C1 segment of cervical spinal cord (tissue), 14 donors: ENCODE measurements at regions not wholly inside any gene's neighbourhood (a gene's known extent, or its start where the extent isn't known, plus 50 kb on each side); places are given as distances from the start of the nearest gene placed in this dataset.
"Not testable (repeated sequence)": the region's sequence is repeated elsewhere in the genome, so short reads cannot be mapped to it uniquely, and the experiment has no call there.

Experiments used
- DNase-seq, 14 donors: peaks; one replicate each; lab custom pipeline; 2025; lab: John Stamatoyannopoulos, UW

DNA sequence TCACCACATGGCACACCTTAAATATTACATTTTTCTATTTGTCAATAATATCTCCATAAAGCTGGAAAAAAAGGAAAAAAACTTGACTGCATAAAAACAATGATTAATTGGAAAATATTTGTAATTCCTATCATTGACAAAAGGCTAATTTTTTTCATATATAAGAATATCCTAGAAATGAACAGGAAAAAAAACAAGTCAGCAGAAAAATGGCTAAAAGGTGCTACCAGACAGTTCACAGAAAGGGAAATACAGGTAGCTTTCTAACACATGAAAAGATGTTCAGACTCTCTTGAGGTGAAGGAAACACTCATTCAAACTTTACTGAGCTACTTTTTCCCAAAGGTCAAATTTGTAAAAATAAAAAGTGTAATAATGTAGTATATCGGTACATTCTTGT, 104.1 kb upstream of the SCAF8 start:
- no peak for DNase-seq

DNA sequence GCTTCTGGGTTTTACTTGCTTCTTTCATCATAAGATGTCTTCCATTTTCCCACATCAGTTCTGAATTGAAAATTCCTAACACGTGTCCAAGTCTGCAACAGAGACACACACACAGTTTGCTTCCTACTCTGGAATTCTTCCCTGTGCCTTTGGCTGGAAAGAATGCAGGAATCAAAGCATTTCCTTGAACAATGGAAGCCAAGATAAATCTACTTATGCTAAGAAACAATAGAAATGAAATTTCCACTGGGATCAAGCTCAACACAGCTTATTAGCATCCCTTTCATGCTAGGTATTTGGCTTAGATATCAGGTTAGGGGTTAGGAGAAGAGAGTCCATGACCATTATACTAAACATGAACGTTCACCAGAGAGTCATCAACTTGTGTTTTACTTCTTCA, 101.1 kb upstream of the SCAF8 start:
- DNase-seq: no peak

DNA sequence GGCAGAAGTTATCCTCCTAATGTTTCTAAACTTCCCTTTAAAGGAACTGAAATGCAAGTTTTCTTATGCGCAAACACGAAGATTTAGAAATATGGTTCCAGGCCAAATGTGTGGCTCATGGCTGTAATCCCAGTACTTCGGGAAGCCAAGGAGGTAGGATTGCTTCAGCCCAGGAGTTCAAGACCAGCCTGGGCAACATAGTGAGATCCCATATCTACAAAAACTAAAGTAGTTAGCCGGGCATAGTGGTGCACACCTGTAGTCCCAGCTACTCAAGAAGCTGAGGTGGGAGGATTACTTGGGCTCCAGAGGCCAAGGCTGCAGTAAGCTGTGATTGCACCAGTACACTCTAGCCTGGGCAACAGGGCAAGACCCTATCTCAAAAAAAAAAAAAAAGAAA, 95.8 kb upstream of the SCAF8 start:
- DNase-seq: no peak

DNA sequence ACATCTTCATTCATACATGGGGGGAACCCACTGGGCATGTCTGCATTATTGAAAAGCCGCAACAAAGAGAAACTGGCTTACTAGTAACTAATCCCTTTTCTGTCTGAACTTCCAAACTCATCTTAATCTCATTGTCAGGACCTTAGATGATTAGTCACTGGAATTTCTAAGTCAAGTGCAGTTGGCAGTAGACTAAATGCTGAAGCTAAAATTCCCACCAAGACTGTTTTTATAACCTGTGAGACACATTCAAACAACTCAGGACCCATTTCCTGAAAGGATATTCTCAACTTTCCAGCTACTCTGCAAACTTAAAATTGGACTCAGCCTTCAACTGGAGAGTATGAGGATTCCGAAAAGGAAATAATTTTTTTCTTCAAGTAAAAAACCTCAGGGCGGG, 94.8 kb upstream of the SCAF8 start:
- no peak for DNase-seq

DNA sequence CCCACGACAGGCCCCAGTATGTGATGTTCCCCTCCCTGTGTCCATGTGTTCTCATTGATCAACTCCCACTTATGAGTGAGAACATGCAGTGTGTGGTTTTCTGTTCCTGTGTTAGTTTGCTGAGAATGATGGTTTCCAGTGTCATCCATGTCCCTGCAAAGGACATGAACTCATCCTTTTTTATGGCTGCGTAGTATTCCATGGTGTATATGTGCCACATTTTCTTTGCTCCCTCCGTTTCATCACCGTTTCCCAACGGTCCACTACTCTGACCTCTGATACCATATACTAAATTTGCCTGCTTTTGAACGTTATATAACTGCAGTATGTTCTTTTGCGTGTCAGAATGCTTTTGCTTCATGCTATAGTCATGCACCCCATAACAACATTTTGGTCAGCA, 94.0 kb upstream of the SCAF8 start:
- not testable (repeated sequence) for DNase-seq

DNA sequence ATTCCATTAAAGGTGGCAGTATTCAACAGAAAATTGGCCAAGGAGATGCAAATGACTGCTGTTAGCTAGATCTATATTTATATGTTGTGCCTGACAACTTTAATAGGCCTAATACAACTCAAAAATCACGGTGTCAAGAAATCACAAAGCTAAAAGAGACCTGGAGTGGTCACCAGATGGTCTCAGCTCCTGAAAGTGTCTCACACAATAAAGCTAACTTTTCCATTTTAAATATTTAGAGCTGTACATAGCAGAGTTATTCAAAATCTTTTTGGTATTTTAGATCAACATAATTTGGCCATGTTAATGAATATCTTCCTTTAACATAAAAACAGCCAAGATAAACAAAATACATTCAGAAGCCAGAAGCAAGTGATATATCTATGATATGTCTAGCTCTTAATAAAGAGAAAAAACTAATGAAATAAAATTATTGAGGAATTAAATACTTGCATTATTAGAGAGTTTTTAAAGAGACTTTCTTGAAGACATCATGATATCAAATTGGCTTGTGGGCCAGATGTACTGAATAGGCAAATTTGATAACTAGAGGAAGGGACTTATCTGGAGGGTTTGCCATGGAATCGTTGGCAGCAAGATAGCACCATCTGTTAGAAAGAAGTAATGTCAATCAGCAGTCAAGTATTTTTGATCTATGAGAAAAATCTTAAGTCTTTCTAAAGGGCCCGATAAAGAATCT, 84.9 kb upstream of the SCAF8 start:
- DNase-seq: no peak

DNA sequence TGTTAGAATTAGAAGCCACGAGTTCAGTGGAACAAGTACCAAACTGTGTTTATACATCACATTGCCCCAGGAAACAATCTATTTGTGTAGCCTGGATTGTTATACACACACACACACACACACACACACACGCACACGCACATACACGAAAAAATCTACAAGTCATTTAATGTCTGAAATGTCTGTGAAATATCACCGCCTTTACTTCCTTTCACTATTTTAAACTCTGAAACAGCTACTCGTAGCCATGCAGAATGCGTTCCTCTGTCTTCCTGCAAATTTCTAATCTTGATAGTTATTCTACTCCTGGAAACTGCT, 84.4 kb upstream of the SCAF8 start:
- no peak for DNase-seq

DNA sequence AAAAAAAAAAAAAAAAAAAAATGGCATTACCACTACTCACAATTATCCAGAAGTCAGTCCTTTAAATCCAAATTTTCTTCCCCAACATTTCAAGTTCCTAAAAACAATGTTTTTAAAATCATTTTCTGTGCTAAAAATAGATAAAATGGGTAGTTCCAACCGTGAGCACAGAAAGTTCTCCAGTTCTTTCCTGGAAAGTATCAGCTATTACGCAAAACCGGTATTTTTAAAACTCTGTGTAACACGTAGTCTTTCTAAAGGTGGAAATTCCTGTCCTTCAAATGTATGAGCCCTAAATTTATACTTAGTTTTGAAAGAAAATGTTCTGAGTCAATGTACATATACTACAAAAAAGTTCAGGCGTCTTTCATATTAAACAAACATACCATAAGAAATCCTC, 83.5 kb upstream of the SCAF8 start:
- DNase-seq: no peak

DNA sequence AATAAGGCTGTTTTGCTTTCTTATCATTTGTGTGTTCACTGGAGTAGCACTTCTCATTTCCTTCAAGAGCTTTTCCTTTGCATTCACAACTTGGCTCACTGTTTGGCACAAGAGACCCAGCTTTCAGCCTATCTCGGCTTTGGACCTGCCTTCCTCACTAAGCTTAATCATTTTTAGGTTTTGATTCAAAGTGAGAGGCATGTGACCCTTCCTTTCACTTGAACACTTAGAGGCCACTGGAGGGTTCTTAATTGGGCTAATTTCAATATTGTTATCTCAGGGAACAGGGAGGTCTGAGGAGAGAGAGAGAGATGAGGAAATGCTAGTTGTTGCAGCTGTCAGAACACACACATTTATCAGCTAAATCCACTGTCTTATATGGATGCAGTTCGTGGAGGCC, 82.9 kb upstream of the SCAF8 start:
- no peak for DNase-seq

DNA sequence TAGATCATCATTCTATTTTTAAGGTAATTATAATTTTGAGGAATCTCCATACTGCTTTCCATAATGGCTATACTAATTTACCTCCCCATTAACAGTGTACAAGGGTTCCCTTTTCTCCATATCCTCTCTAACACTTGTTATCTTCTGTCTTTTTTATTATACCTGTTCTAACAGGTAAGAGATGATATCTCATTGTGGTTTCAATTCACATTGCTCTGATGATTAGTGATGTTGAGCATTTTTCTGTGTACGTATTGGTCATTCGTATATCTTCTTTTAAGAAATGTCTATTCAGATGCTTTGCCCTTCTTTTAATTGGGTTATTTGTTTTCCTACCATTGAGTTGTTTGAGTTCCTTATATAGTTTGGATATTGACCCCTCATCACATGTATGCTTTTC, 81.6 kb upstream of the SCAF8 start:
- no peak for DNase-seq

DNA sequence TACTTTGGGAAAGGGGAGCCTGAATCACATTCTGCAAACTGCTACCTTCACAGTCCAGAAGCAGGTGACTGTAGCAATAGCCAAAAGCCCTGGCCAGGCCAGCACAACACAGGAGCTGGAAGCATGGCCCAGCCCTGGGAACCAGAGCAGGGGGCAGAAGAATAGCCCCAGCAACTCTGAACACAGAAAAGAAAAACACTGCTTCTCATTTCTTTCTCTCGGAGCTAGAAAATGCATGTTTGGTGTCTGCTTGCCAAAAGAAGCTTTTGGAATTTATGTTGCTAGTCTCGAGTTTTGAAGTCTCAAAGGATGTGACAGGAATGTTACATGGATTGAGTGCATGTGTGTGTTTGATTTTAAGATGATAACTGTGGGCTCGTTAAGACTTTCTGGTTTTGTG, 79.8 kb upstream of the SCAF8 start:
- DNase-seq: no peak

DNA sequence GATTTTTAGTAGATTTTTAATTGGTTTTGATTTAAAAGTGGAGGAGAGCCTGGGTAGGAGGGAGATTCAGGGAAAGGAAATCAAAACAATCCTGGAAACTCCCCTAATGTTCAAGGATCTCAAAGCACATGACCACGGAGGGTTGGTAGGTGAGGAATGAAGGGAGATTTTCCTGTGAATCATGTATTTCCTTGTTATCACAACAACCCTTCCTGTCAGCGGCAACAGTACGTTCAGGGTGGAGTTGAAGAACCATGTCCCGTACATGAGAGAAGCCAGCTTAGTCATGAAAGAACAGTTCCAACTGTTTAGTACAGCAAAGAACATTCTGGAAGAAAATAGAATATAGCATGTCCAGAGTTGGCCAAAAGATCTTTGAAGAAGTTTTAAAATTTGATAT, 79.4 kb upstream of the SCAF8 start:
- no peak for DNase-seq

DNA sequence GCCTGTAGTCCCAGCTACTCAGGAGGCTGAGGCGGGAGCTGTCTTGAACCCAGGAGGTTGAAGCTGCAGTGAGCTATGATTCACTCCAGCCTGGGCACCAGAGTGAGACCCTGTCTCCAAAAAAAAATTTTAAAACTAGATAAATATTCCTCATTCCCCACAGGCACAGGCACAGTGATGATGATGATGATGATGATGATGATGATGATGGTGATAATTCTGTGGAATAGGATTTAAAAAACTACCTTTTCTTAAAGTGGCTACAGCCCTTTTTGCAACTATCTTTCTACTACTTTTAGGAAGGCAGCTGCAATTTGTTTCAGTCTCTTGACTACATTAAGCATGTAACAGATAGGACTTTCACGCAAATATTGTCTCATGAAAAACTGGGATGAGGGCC, 76.6 kb upstream of the SCAF8 start:
- no peak for DNase-seq

DNA sequence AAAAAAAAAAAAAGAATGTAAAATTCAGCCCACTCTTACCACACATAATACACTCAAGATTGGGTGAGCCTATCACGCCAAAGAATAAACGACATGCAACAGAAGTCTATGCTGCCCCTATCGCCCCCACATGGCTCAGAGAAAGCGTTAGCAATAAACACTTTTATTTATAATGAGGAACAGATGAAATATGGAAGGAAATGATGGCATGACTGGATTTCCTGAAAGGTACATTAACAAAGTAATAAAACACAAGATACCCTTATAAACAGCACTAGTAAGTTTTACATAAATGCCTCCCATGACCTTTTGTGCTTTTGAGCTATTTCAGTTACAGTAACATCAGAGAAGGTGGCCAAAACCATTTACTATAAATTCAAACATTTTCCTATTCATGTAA, 71.4 kb upstream of the SCAF8 start:
- DNase-seq: peak in 1 of 14 donors; percentile 1

DNA sequence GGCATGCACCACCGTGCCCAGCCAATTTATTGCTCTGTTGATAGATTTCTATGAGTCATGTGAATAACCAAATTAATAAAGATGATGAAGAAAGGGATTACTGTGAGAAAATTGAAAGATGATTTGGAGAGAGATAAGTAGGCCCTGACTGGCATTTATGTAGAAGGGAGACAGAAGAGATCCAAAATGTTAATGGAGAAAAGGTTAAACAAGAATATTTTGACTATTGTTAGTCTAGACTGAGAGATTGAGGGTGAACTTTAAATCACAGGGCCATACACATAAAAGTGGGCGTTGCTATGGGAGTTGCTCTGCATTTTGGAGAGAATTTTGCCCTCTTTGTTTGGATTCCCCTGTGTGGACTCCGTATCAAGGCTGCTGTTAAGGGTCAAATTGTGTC, 68.9 kb upstream of the SCAF8 start:
- no peak for DNase-seq

DNA sequence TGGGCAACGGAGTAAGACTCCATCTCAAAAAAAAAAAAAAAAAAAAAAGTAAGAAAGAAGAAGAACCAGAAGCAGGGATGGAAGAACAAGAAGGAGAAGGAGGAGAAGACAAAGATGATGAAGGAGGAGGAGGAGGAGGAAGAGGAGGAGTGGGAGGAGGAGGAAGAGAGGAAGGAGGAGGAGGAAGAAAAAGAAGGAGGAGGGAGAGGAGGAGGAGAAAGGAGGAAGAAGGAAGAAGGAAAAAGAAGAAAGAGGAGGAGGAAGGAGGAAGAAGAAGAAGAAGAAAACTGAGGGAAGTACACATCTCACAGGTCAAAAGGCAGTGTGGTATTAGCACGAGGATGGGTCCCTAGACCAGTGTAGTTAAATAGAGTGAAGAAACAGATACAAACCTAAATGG, 65.1 kb upstream of the SCAF8 start:
- DNase-seq: no peak

DNA sequence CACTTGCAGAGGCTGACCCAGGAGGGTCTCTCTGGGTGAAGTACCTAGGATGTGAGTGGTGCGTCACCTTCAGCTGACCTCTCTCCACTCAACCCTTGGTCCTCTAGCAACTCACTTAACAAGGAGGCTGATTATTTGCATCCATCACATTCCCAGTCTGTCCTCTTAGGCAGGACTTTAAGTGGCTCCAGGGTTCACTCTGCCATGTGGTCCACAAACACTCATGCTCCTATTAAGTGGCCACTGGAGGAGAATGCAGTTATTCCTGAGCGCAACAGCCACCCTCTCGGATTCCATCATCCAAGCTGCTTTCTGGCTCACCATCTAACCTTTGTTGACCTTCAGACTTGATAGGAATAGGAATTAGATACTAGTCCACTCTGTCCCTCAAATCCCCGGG, 61.1 kb upstream of the SCAF8 start:
- DNase-seq: no peak

DNA sequence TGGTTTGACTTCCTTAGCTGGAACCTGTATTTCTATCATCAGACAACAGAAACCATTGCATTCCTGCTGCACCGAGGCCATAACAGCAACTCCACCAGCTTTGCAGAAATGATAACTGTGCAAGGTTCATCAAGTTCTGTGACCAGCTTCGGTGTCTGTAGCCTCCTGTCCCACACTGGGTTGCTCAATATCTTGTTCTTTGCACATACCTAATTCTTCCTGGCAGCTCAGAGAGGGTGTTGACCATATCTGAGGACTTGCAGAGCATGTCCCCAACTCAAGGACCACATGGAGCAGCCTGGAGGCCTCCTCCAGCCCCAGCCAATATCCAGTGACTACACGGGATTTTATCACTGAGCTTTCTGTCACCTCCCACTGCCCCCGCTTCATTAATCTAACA, 59.3 kb upstream of the SCAF8 start:
- DNase-seq: no peak

DNA sequence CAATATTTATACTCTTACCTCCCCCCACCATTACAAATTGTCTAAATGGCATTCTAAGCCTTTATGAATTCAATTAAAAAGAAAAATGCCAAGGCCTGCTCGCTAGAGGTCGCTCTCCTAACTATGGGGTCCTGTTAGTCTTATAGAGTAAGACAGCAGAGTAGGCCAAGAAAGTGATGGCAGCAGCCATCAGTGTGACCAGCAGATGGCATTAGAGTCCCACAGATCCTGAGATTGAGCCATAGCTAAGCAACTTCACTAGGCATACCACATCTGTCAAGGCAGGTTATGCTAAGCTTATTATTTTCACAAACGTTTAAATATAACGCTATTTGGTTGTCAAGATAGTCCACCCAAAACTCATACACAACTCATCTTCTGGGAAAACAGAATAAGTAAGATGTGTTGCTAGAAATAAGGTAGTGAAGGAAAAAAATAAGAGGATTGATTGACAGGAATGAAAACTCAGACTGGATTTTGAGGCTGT, 57.6 kb upstream of the SCAF8 start:
- DNase-seq: peak in 12 of 14 donors; percentile 5 to 80 (median 72)

DNA sequence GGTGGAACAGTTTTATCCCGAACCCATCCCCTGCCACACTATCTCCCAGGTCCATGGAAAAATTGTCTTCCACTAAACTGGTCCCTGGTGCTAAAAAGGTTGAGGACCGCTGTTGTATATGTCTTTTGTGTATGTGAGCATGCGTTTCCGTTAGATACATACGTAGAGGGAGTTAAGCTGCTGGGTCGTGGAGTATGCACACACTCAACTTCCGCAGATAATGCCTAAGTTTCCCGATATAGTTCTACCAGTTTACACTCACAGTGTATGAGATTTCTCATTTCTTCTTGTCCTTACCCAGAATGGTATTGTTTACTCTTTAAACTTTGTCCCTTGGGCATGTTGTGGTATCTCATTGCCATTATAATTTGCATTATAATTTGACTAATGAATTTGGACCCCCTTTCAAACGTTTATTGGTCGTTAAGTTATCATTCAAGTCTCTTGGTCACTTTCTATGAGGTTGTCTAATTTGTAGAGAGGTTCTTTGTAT, 50.5 kb upstream of the SCAF8 start:
- DNase-seq: no peak
